ENCODE measurements at regions not wholly inside any gene's neighbourhood (a gene's known extent, or its start where the extent isn't known, plus 50 kb on each side); places are given as distances from the start of the nearest gene placed in this dataset.

- DNase-seq = no peak
- no peak for TF ChIP-seq CTCF (IDR thresholded peaks at IDR 0.05)
- no peaks in the 10 kb centered on the region for H3K9me3 ChIP-seq
- H3K4me3 ChIP-seq = no peak overlapping the region
- H3K27me3 ChIP-seq (ENCODE audit: low read depth) = no peaks in the 10 kb centered on the region
- H3K27ac ChIP-seq = no peak overlapping the region
- H3K4me1 ChIP-seq = no peaks in the 10 kb centered on the region
- intact Hi-C loops (cut with DNase I) = no loop called here
- no peaks in the 10 kb centered on the region for H3K36me3 ChIP-seq
- ATAC-seq = no peak
Measured at GRCh38 chr18:38047820-38048219, 482.2 kb upstream of the CELF4 start.

GRCh38 chr18:38046651-38047050, 481.1 kb upstream of the CELF4 start:
- Histone ChIP-seq H3K4me1 (no peaks in the 10 kb centered on the region), H3K36me3 (no peaks in the 10 kb centered on the region), H3K27me3 (ENCODE audit: low read depth) (no peaks in the 10 kb centered on the region), H3K9me3 (no peaks in the 10 kb centered on the region), H3K27ac (no peak overlapping the region), H3K4me3 (no peak overlapping the region)
- TF ChIP-seq CTCF (IDR thresholded peaks at IDR 0.05) = no peak
- DNase-seq = no peak
- ATAC-seq = no peak
- intact Hi-C loops (cut with DNase I) = no loop called here

- no peaks in the 10 kb centered on the region for H3K36me3 ChIP-seq
- intact Hi-C loops (cut with DNase I) = no loop called here
- H3K4me3 ChIP-seq = no peak overlapping the region
- ATAC-seq (no peak), DNase-seq (no peak)
- no peaks in the 10 kb centered on the region for H3K4me1 ChIP-seq
- H3K9me3 ChIP-seq = no peaks in the 10 kb centered on the region
- H3K27me3 ChIP-seq (ENCODE audit: low read depth) = no peaks in the 10 kb centered on the region
- no peak overlapping the region for H3K27ac ChIP-seq
- no peak for TF ChIP-seq CTCF (IDR thresholded peaks at IDR 0.05)
Measured at GRCh38 chr18:38045845-38046244, 480.2 kb upstream of the CELF4 start.

- no peak overlapping the region for H3K4me3 ChIP-seq
- H3K27ac ChIP-seq = no peak overlapping the region
- no peaks in the 10 kb centered on the region for H3K27me3 ChIP-seq (ENCODE audit: low read depth)
- ATAC-seq = no peak
- H3K9me3 ChIP-seq = no peaks in the 10 kb centered on the region
- DNase-seq = no peak
- intact Hi-C loops (cut with DNase I) = no loop called here
- no peak for TF ChIP-seq CTCF (IDR thresholded peaks at IDR 0.05)
- no peaks in the 10 kb centered on the region for H3K4me1 ChIP-seq
- H3K36me3 ChIP-seq = no peaks in the 10 kb centered on the region
Measured at GRCh38 chr18:38042211-38042890, 476.8 kb upstream of the CELF4 start.

GRCh38 chr18:38038242-38038641, 472.6 kb upstream of the CELF4 start:
- ATAC-seq = no peak
- TF ChIP-seq CTCF (IDR thresholded peaks at IDR 0.05) = no peak

More at GRCh38 chr18:38038242-38038641, 472.6 kb upstream of the CELF4 start:
- no peak overlapping the region for H3K4me3 ChIP-seq
- no peaks in the 10 kb centered on the region for H3K36me3 ChIP-seq
- no peaks in the 10 kb centered on the region for H3K4me1 ChIP-seq
- H3K27me3 ChIP-seq (ENCODE audit: low read depth) = no peaks in the 10 kb centered on the region
- H3K9me3 ChIP-seq = no peaks in the 10 kb centered on the region
- H3K27ac ChIP-seq = no peak overlapping the region
- intact Hi-C loops (cut with DNase I) = no loop called here
- DNase-seq = no peak
